Rectal smooth muscle tissue (tissue), 1 donor: ENCODE measurements at regions not wholly inside any gene's neighbourhood (a gene's known extent, or its start where the extent isn't known, plus 50 kb on each side); places are given as distances from the start of the nearest gene placed in this dataset.

ENCODE experiments used
- H3K27ac ChIP-seq: one replicate; pipeline ENCODE4 v1.7.0; 2013; ENCODE audit warnings: low read depth, low read length, inconsistent platforms
- H3K27me3 ChIP-seq: one replicate; pipeline ENCODE4 v1.7.0; 2013; ENCODE audit warnings: low read length; ENCODE audit not compliant: control insufficient read depth, insufficient read depth
- H3K36me3 ChIP-seq: one replicate; pipeline ENCODE4 v1.7.0; 2013; ENCODE audit warnings: low read length; ENCODE audit not compliant: control insufficient read depth, insufficient read depth
- H3K4me1 ChIP-seq: one replicate; pipeline ENCODE4 v1.7.0; 2013; ENCODE audit warnings: low read length; ENCODE audit not compliant: control insufficient read depth, insufficient read depth
- H3K4me3 ChIP-seq: one replicate; pipeline ENCODE4 v1.7.0; 2013; ENCODE audit warnings: low read length
- H3K9ac ChIP-seq: one replicate; pipeline ENCODE4 v1.7.0; 2013; ENCODE audit warnings: low read length

GRCh38 chr15:47496343-47497185 is 220.7 kb upstream of the SEMA6D start:
- Histone ChIP-seq H3K36me3 (no peaks in the 10 kb centered on the region), H3K4me1 (no peaks in the 10 kb centered on the region), H3K27me3 (no peaks in the 10 kb centered on the region), H3K9ac (no peak overlapping the region), H3K27ac (no peak overlapping the region), H3K4me3 (no peak overlapping the region)

GRCh38 chr15:47500842-47501241 is 216.5 kb upstream of the SEMA6D start:
- Histone ChIP-seq H3K9ac (no peak overlapping the region), H3K27ac (no peak overlapping the region), H3K4me1 (no peaks in the 10 kb centered on the region), H3K36me3 (no peaks in the 10 kb centered on the region), H3K27me3 (no peaks in the 10 kb centered on the region), H3K4me3 (no peak overlapping the region)

- Histone ChIP-seq H3K27me3 (no peaks in the 10 kb centered on the region), H3K36me3 (no peaks in the 10 kb centered on the region), H3K27ac (no peak overlapping the region), H3K4me1 (no peaks in the 10 kb centered on the region), H3K9ac (no peak overlapping the region), H3K4me3 (no peak overlapping the region)
Measured at GRCh38 chr15:47502041-47502440, 215.3 kb upstream of the SEMA6D start.

- Histone ChIP-seq H3K9ac (no peak overlapping the region), H3K27me3 (no peaks in the 10 kb centered on the region), H3K27ac (no peak overlapping the region), H3K4me1 (no peaks in the 10 kb centered on the region), H3K4me3 (no peak overlapping the region), H3K36me3 (no peaks in the 10 kb centered on the region)
Measured at GRCh38 chr15:47503876-47504275, 213.4 kb upstream of the SEMA6D start.

DNA sequence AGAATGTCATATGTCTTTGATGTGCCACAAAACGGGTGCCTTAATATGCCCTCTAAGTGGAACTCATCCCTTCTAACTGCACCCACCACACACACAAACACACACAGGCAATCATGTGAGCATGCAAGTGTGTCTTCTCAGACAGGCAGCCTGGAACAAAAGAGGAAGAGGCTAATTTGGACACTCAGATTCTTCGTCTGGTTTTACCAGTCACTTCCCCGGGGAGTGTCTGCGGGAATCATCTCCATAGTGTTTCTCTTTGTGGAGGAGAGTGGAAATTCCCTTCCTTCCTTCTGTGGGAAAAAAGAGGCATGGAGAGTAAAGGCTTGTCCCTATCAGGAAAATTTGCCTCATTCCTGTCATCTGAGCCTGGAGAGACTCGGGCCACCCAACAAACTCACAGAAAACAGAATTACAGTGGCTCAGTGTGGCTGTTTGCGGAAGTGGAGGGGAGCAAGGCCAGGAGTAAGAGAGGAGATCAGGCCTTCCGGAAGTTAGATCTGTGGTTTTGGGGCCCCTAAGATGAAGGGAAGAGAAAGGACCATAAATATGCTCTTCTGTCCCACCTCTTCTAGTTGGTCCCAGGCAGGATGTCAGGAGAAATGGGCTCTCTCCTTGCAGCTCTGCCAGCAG is 212.6 kb upstream of the SEMA6D start:
- no peak overlapping the region for H3K27ac ChIP-seq
- H3K4me1 ChIP-seq = no peaks in the 10 kb centered on the region
- no peak overlapping the region for H3K4me3 ChIP-seq
- H3K27me3 ChIP-seq = no peaks in the 10 kb centered on the region
- no peak overlapping the region for H3K9ac ChIP-seq
- no peaks in the 10 kb centered on the region for H3K36me3 ChIP-seq

DNA sequence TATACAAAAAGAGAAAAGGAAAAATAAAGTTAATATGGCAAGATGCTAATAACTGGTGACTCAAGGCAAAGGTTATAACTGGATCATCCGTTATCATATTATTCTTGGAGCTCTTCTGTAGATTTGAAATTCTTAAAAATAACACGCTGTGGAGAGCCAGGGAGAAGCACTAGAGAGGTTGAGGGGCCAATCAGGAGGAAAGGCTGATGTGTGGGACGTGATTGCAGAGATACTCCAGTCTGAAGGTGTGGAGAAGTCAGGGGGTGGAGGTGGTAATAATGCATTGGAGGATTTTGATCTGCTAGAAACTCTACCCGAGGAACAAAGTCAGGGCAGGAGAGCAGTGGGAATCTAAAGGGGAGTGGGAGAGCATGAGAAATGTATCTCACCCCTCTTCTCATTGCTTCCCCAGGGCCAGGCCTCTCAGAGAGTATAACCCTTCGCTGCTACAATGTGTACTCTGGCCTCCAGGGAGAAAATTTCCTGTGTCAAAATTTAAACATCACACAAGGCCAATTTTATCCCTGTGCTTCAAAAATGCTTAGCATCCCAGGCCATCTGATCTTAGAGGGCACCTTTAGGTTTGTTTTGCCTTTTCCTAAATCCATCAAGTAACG is 211.5 kb upstream of the SEMA6D start:
- Histone ChIP-seq H3K36me3 (no peaks in the 10 kb centered on the region), H3K27ac (no peak overlapping the region), H3K9ac (no peak overlapping the region), H3K4me1 (no peaks in the 10 kb centered on the region), H3K27me3 (no peaks in the 10 kb centered on the region), H3K4me3 (no peak overlapping the region)

GRCh38 chr15:47506329-47507100 is 210.8 kb upstream of the SEMA6D start:
- Histone ChIP-seq H3K9ac (no peak overlapping the region), H3K4me3 (no peak overlapping the region), H3K27ac (no peak overlapping the region), H3K36me3 (no peaks in the 10 kb centered on the region), H3K4me1 (no peaks in the 10 kb centered on the region), H3K27me3 (no peaks in the 10 kb centered on the region)

GRCh38 chr15:47507221-47507985 is 209.9 kb upstream of the SEMA6D start:
- Histone ChIP-seq H3K27ac (no peak overlapping the region), H3K4me3 (no peak overlapping the region), H3K27me3 (no peaks in the 10 kb centered on the region), H3K9ac (no peak overlapping the region), H3K36me3 (no peaks in the 10 kb centered on the region), H3K4me1 (no peaks in the 10 kb centered on the region)

- Histone ChIP-seq H3K27ac (no peak overlapping the region), H3K4me3 (no peak overlapping the region), H3K27me3 (no peaks in the 10 kb centered on the region), H3K9ac (no peak overlapping the region), H3K36me3 (no peaks in the 10 kb centered on the region), H3K4me1 (no peaks in the 10 kb centered on the region)
Measured at GRCh38 chr15:47511261-47511660, 206.0 kb upstream of the SEMA6D start.

DNA sequence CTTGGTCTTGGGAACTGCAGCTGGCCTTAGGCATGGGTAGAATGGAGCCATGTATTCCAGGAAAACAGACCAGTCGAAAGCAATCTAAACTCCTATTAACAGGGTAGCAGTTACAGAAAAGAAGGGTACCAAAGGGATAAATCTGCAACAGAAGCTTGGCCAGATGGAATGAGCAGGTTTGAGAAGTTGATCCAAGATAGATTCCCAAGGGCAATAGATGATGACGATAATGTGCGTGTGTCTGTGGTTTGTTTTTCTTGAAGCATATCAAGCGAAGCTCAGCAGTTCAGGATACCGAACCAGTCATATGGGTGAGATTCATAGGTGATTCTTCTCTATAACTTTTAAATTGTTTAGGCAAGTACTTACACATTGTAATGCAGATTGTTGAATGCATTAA is 203.8 kb upstream of the SEMA6D start:
- no peak overlapping the region for H3K9ac ChIP-seq

DNA sequence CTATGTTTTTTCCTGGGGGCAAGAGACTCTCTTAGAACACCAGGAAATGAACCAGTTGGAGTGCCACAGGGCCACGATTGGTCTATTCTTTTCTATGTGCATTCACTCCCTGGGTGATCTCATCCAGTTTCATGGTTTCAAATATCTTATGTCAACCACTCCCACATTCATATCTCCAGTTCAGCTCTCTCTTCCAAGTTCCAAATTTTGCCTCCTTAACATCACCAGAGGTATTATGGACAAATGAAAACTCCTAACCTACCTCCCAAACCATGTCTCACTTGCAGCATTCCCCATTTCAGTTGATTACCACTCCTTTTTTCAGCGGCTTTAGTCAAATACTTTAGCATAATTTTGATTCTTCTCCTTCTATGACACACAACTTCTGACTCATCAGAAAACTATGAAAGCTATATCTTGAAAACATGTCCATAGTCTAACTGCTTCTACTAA is 203.1 kb upstream of the SEMA6D start:
- H3K27me3 ChIP-seq = no peaks in the 10 kb centered on the region
- no peaks in the 10 kb centered on the region for H3K36me3 ChIP-seq
- no peak overlapping the region for H3K4me3 ChIP-seq
- H3K4me1 ChIP-seq = no peaks in the 10 kb centered on the region
- no peak overlapping the region for H3K27ac ChIP-seq
- no peak overlapping the region for H3K9ac ChIP-seq

More for the DNA sequence above, 203.8 kb upstream of the SEMA6D start:
- no peaks in the 10 kb centered on the region for H3K36me3 ChIP-seq
- no peaks in the 10 kb centered on the region for H3K27me3 ChIP-seq
- H3K4me1 ChIP-seq = no peaks in the 10 kb centered on the region
- no peak overlapping the region for H3K27ac ChIP-seq
- H3K4me3 ChIP-seq = no peak overlapping the region
